Osteocyte (in vitro differentiated cells): ENCODE measurements at regions not wholly inside any gene's neighbourhood (a gene's known extent, or its start where the extent isn't known, plus 50 kb on each side); places are given as distances from the start of the nearest gene placed in this dataset.

Source experiments
- DNase-seq: peaks from one replicate; pipeline ENCODE4 v3.0.0; 2021; ENCODE audit warnings: mixed read lengths; ENCODE audit not compliant: unreplicated experiment; ENCODE audit errors: extremely low spot score
- H3K27ac Mint-ChIP-seq: one replicate; pipeline ENCODE4 v1.8.0; 2021; ENCODE audit warnings: mild to moderate bottlenecking, mixed read lengths; ENCODE audit not compliant: unreplicated experiment
- H3K27me3 Mint-ChIP-seq: one replicate; pipeline ENCODE4 v1.8.0; 2021; ENCODE audit warnings: mixed read lengths; ENCODE audit not compliant: unreplicated experiment
- H3K36me3 Mint-ChIP-seq: one replicate; pipeline ENCODE4 v1.8.0; 2021; ENCODE audit warnings: mixed read lengths; ENCODE audit not compliant: unreplicated experiment
- H3K4me1 Mint-ChIP-seq: one replicate; pipeline ENCODE4 v1.8.0; 2021; ENCODE audit warnings: mixed read lengths; ENCODE audit not compliant: unreplicated experiment
- H3K4me3 Mint-ChIP-seq: one replicate; pipeline ENCODE4 v1.8.0; 2021; ENCODE audit warnings: mild to moderate bottlenecking, moderate library complexity, mixed read lengths; ENCODE audit not compliant: unreplicated experiment
- H3K9me3 Mint-ChIP-seq: one replicate; pipeline ENCODE4 v1.8.0; 2021; ENCODE audit warnings: mixed read lengths; ENCODE audit not compliant: unreplicated experiment
- TF ChIP-seq, protein P1 (sequence below): fragments of 200-600 bp; sonication (generic); IDR thresholded peaks from 2 replicates; pipeline ENCODE4 v1.5.0; 2021; ENCODE audit warnings: antibody characterized with exemption, mild to moderate bottlenecking, moderate library complexity

DNA sequence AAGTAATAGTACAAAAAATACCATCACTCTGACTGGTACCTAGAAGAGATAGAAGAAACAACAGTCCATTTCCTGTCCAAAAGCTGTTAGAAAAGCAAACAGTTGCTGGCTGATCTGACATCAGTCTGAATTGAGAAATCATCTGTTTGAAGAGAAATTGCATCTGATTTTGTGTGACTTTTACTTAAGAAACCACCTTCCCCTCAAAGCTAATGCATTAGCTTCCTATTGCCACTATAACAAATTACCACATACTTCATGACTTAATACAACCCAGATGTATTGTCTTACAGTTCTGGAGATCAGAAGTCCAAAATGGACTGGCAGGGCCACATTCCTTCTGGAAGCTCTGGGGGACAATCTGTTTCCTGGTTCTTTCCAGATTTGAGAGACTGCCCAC lies 385.9 kb upstream of the TLE4 start:
- Mint-ChIP-seq H3K36me3 (peaks cover 4% of the 10 kb centered on the region), H3K27ac (no peak overlapping the region), H3K27me3 (no peaks in the 10 kb centered on the region), H3K9me3 (peaks cover 13% of the 10 kb centered on the region), H3K4me1 (no peaks in the 10 kb centered on the region), H3K4me3 (no peak overlapping the region)
- DNase-seq = no peak
- TF ChIP-seq, protein P1, sequence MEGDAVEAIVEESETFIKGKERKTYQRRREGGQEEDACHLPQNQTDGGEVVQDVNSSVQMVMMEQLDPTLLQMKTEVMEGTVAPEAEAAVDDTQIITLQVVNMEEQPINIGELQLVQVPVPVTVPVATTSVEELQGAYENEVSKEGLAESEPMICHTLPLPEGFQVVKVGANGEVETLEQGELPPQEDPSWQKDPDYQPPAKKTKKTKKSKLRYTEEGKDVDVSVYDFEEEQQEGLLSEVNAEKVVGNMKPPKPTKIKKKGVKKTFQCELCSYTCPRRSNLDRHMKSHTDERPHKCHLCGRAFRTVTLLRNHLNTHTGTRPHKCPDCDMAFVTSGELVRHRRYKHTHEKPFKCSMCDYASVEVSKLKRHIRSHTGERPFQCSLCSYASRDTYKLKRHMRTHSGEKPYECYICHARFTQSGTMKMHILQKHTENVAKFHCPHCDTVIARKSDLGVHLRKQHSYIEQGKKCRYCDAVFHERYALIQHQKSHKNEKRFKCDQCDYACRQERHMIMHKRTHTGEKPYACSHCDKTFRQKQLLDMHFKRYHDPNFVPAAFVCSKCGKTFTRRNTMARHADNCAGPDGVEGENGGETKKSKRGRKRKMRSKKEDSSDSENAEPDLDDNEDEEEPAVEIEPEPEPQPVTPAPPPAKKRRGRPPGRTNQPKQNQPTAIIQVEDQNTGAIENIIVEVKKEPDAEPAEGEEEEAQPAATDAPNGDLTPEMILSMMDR = no peak

DNA sequence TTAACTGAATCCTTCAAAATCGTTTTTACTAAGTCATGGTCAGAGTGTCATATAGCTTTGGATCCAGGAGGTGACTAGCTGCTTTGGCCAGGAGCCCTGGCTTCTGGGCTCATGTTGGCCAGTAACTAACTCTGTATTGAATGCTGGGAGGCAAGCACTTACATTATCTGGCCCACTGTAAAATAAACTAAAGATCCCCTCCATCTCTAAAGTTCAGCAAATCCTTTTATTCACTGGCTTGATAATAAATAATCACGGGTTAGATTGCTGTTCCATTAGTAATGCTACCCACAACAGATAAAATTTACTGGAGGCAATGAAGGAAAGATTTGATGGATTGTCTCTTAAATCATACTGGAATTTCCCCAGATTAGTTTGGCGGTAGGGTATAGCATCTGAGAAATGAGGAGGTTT lies 382.2 kb upstream of the TLE4 start:
- TF ChIP-seq, protein P1 = no peak
- no peak overlapping the region for H3K27ac Mint-ChIP-seq
- peaks cover 4% of the 10 kb centered on the region for H3K36me3 Mint-ChIP-seq
- peaks cover 13% of the 10 kb centered on the region for H3K9me3 Mint-ChIP-seq
- H3K4me3 Mint-ChIP-seq = no peak overlapping the region
- no peaks in the 10 kb centered on the region for H3K27me3 Mint-ChIP-seq
- no peak for DNase-seq
- H3K4me1 Mint-ChIP-seq = no peaks in the 10 kb centered on the region

DNA sequence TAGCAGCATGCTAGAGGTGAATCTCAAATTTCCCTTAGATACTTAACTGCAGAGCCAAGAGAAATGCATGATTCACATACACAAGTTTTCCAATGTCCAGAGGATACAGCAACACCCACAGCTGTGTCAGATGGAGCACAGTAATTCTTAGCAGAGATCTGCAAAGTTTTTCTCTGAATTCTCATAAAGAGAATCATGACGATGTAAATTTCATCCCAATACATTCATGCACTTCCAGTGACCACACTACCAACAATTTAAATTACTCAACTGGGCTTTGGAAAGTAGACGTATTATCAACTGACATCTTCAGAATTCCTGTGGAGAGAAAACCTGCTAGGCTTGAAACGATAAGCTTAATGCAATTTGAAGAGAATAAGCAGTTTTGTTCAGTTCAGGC lies 378.8 kb upstream of the TLE4 start:
- no peak for DNase-seq
- Mint-ChIP-seq H3K36me3 (no peaks in the 10 kb centered on the region), H3K4me1 (peaks cover 19% of the 10 kb centered on the region), H3K27ac (no peak overlapping the region), H3K9me3 (no peaks in the 10 kb centered on the region), H3K27me3 (no peaks in the 10 kb centered on the region), H3K4me3 (no peak overlapping the region)
- TF ChIP-seq, protein P1 = no peak

DNA sequence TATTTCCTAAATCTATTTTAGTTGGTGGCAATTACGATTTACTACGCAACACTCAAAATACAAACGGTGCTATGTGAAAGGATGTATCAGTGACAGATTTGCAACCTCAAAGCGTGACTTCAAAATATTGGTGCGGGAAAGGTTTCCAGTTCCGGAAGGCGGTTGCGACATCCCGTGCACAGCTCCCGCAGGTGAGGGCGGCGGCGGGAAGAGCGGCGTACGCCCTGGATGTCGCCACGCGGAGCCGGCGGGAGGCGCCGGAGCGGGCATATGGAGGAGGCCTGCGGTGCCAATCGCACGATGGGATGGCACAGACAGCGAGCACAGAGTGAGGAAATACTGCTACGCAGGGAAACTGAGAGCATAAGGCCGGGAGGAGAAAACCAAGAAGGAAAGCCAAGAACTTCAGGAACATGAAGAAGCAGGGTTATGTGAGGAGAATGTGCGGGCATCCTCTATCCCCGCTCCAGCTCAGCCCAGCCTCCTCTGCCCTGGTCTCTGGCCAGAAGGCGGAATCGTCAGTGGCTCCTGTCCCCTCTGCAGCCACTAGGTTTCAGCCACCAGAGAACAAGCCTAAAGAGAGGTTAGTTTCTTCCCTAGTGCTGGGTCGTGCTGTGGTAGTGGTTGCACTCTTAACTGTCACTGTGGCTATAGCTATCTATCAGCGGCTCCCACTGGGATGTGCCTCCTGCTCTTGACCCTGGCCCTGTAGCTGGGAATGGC lies 378.1 kb upstream of the TLE4 start:
- Mint-ChIP-seq H3K4me1 (peaks cover 19% of the 10 kb centered on the region), H3K9me3 (no peaks in the 10 kb centered on the region), H3K27me3 (no peaks in the 10 kb centered on the region), H3K27ac (no peak overlapping the region), H3K4me3 (no peak overlapping the region), H3K36me3 (no peaks in the 10 kb centered on the region)
- TF ChIP-seq, protein P1 = no peak
- DNase-seq = no peak

DNA sequence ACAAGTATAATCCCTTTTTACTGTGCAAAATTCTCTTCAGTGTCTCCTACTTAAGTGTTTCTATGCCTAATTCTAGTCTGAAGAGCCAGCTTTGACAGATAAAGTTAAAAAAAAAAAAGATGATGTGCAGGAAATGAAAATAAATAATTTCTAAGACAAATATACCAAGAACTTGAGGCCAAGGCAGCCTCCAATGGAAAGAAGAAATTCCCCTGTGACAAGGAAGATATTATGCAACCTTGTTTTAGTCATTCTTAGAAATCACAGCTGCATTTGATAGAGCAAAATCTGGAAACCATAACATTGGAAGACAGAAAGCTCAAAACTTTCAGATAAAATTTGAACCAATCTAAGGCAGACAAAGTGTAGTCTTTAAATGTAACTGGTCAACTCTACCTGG lies 375.9 kb upstream of the TLE4 start:
- no peak for DNase-seq
- no peaks in the 10 kb centered on the region for H3K9me3 Mint-ChIP-seq
- no peaks in the 10 kb centered on the region for H3K27me3 Mint-ChIP-seq
- H3K27ac Mint-ChIP-seq = peak overlapping the region; percentile 27
- no peak overlapping the region for H3K4me3 Mint-ChIP-seq
- peaks cover 19% of the 10 kb centered on the region for H3K4me1 Mint-ChIP-seq
- H3K36me3 Mint-ChIP-seq = no peaks in the 10 kb centered on the region
- TF ChIP-seq, protein P1 = no peak
